ENCODE measurements at regions not wholly inside any gene's neighbourhood (a gene's known extent, or its start where the extent isn't known, plus 50 kb on each side); places are given as distances from the start of the nearest gene placed in this dataset.
"Not testable (repeated sequence)": the region's sequence is repeated elsewhere in the genome, so short reads cannot be mapped to it uniquely, and the experiment has no call there.

DNA sequence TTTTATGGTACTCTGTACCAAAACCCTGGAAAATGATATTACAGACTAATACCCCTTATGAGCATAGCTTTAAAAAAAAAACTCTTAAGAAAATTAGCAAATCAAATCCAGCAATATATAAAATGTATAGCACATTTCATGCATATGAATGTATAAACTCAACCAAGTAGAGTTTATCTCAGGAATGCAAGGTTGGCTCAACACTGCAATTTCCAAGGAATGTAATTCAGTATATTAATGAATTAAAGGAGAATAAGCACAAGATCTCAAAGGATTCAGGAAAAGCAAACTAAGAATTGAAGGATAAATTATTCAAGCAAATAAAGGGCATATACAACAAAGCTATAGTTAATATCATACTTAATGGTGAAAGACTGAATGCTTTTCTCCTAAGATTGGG is 61.9 kb upstream of the RPL38 start:
- TF ChIP-seq POLR2A (IDR thresholded peaks at IDR 0.05) (no peak), POLR2AphosphoS5 (IDR thresholded peaks at IDR 0.05) (no peak), CTCF (IDR thresholded peaks at IDR 0.05) (no peak)
- Histone ChIP-seq H3K27me3 (replicated peaks; ENCODE audit: insufficient read depth) (no peaks in the 10 kb centered on the region), H3K27ac (no peak overlapping the region), H3K4me1 (replicated peaks) (no peaks in the 10 kb centered on the region), H3K36me3 (no peaks in the 10 kb centered on the region), H3K4me3 (no peak overlapping the region), H3K9me3 (no peaks in the 10 kb centered on the region)
- DNase-seq (ENCODE audit: low spot score) = no peak
- intact Hi-C loops (cut with DNase I) = no loop called here

DNA sequence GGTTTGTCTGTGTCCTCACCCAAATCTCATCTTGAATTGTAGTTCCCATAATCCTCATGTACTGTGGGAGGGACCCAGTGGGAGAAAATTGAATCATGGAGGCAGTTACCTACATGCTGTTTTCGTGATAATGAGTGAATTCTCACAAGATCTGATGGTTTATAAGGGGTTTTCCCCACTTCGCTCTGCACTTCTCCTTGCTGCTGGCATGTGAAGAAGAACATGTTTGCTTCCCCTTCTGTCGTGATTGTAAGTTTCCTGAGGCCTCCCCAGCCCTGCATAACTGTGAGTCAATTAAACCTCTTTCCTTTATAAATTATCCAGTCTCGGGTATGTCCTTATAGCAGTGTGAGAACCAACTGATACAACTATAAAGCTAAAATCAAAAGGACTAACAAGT is 60.2 kb upstream of the RPL38 start:
- 85% methylated on average over 4 of the region's 4 CpGs for WGBS
- H3K27ac ChIP-seq; intact Hi-C loops (cut with DNase I); H3K4me3 ChIP-seq; H3K9me3 ChIP-seq; H3K36me3 ChIP-seq; H3K27me3 ChIP-seq (replicated peaks; ENCODE audit: insufficient read depth); DNase-seq (ENCODE audit: low spot score); H3K4me1 ChIP-seq (replicated peaks): not testable (repeated sequence)

GRCh38 chr17:74145756-74146155 is 57.7 kb upstream of the RPL38 start:
- H3K27me3 ChIP-seq (replicated peaks; ENCODE audit: insufficient read depth) = no peaks in the 10 kb centered on the region
- no peak for DNase-seq (ENCODE audit: low spot score)
- H3K27ac ChIP-seq = no peak overlapping the region
- H3K9me3 ChIP-seq = no peaks in the 10 kb centered on the region
- WGBS = 66% methylated on average over 6 of the region's 6 CpGs
- TF ChIP-seq POLR2AphosphoS5 (IDR thresholded peaks at IDR 0.05) (no peak), POLR2A (IDR thresholded peaks at IDR 0.05) (no peak), CTCF (IDR thresholded peaks at IDR 0.05) (no peak)
- intact Hi-C loops (cut with DNase I) = no loop called here
- H3K36me3 ChIP-seq = no peaks in the 10 kb centered on the region
- H3K4me3 ChIP-seq = no peak overlapping the region
- no peaks in the 10 kb centered on the region for H3K4me1 ChIP-seq (replicated peaks)

DNA sequence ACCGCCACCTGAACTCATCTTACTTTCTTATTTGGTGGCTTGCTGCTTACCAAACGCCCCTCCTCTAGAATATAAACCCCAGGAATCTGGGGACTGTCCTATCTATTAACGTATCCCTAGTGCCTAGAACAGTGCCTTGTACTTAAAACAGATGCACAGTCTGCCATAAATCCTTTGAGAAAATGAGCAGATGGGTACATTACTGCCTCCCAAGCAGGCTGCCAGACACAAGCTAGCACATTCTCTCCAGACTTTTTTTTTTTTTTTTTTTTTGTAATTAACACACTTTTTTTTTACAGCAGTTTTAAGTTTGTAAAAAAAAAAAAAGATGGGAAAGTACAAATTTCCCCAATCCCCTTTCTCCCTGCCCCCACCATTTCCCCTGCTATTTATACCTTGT is 57.3 kb upstream of the RPL38 start:
- H3K27me3 ChIP-seq (replicated peaks; ENCODE audit: insufficient read depth) = no peaks in the 10 kb centered on the region
- H3K27ac ChIP-seq = no peak overlapping the region
- no peak for TF ChIP-seq POLR2AphosphoS5 (IDR thresholded peaks at IDR 0.05)
- H3K4me3 ChIP-seq = no peak overlapping the region
- intact Hi-C loops (cut with DNase I) = no loop called here
- no peaks in the 10 kb centered on the region for H3K9me3 ChIP-seq
- 87% methylated on average over 3 of the region's 3 CpGs for WGBS
- DNase-seq (ENCODE audit: low spot score) = no peak
- no peaks in the 10 kb centered on the region for H3K36me3 ChIP-seq
- no peaks in the 10 kb centered on the region for H3K4me1 ChIP-seq (replicated peaks)

DNA sequence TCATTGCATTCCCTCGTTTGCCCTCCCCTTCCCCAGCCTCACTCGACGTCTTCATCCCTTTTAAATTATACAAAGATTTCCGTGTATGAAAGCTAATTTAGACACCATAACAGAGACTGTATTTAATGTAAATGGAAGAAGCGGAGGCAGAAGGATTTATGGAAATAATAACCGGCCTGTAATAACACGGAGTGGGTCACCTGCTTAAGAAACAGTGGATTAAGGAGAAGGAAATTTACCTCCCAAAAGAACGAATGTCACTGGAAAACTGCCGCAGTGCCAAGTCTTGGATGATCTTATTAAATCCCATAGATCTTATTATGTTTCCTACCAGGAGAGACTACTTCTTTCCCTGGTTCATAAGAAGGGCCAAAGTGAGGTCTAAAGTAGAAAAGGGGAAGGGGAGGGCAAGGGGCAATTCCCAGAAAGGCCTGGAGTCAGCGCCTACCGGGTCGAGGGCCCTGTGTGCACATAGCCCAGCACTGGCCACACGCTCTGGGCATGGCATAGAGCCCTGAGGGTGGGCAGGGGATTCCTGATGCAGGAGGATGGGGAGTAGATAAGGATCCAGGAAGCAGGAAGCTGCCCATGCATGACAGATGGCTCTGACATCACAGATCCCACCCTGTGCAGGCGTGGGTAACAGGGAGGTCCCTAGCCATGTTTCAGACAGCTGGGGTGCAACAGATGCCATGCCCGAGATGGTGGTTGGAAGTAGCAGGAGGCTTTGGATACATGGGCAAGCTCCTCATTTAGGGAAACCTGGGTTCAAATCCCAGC is 56.2 kb upstream of the RPL38 start:
- Histone ChIP-seq H3K36me3 (no peaks in the 10 kb centered on the region), H3K27ac (no peak overlapping the region), H3K4me3 (no peak overlapping the region), H3K4me1 (replicated peaks) (no peaks in the 10 kb centered on the region), H3K27me3 (replicated peaks; ENCODE audit: insufficient read depth) (no peaks in the 10 kb centered on the region), H3K9me3 (no peaks in the 10 kb centered on the region)
- intact Hi-C loops (cut with DNase I) = no loop called here
- no peak for DNase-seq (ENCODE audit: low spot score)
- WGBS = 74% methylated on average over 15 of the region's 15 CpGs
- TF ChIP-seq POLR2A (IDR thresholded peaks at IDR 0.05) = no peak
- no peak for TF ChIP-seq POLR2AphosphoS5 (IDR thresholded peaks at IDR 0.05)
- TF ChIP-seq CTCF (IDR thresholded peaks at IDR 0.05) = no peak

GRCh38 chr17:74147966-74148365 is 55.5 kb upstream of the RPL38 start:
- Histone ChIP-seq H3K4me3 (no peak overlapping the region), H3K27me3 (replicated peaks; ENCODE audit: insufficient read depth) (no peaks in the 10 kb centered on the region), H3K27ac (no peak overlapping the region), H3K36me3 (no peaks in the 10 kb centered on the region), H3K4me1 (replicated peaks) (no peaks in the 10 kb centered on the region), H3K9me3 (no peaks in the 10 kb centered on the region)
- TF ChIP-seq CTCF (IDR thresholded peaks at IDR 0.05) = no peak
- TF ChIP-seq POLR2A (IDR thresholded peaks at IDR 0.05) = no peak
- TF ChIP-seq POLR2AphosphoS5 (IDR thresholded peaks at IDR 0.05) = no peak
- WGBS = 64% methylated on average over 4 of the region's 4 CpGs
- intact Hi-C loops (cut with DNase I) = no loop called here
- no peak for DNase-seq (ENCODE audit: low spot score)

All from prostate gland (tissue), 2 donors.